Natural killer cell (primary cell): ENCODE measurements at regions not wholly inside any gene's neighbourhood (a gene's known extent, or its start where the extent isn't known, plus 50 kb on each side); places are given as distances from the start of the nearest gene placed in this dataset.

Experiments
- ATAC-seq, 3 donors: fragments of 150-1000 bp in 2 of 3; fragments of 200-7000 bp in 1 of 3; cut with Tn5 transposase; 1 replicate in 1 of 3; 2 replicates in 2 of 3; pipeline ENCODE4 v1.10.0; 2021; ENCODE audit warnings: mild to moderate bottlenecking in 2 of 3, moderate library complexity in 2 of 3
- DNase-seq, 2 donors: peaks; one replicate each; pipeline versions ENCODE4 v3.0.0 to v3.0.0-alpha.2; 2013 to 2021; ENCODE audit warnings: mixed read lengths in 1 of 2
- H3K27ac ChIP-seq: one replicate; pipeline ENCODE4 v1.5.1; 2013; ENCODE audit warnings: mild to moderate bottlenecking, low read length
- H3K27me3 ChIP-seq: one replicate; pipeline ENCODE4 v1.6.1; 2013; ENCODE audit warnings: low read length; ENCODE audit not compliant: control insufficient read depth, insufficient read depth
- H3K36me3 ChIP-seq: one replicate; pipeline ENCODE4 v1.6.1; 2013; ENCODE audit warnings: low read length; ENCODE audit not compliant: control insufficient read depth, insufficient read depth
- H3K4me1 ChIP-seq: one replicate; pipeline ENCODE4 v1.6.1; 2013; ENCODE audit warnings: low read length; ENCODE audit not compliant: control insufficient read depth, insufficient read depth
- H3K4me3 ChIP-seq: one replicate; pipeline ENCODE4 v1.5.1; 2013; ENCODE audit warnings: low read length
- H3K9me3 ChIP-seq: one replicate; pipeline ENCODE4 v1.6.1; 2013; ENCODE audit warnings: low read length; ENCODE audit not compliant: control insufficient read depth, insufficient read depth
- H3K27ac Mint-ChIP-seq, 2 donors: one replicate each; pipeline ENCODE4 v1.8.0; 2022; ENCODE audit warnings: mild to moderate bottlenecking in 2 of 2, mixed read lengths in 2 of 2, moderate library complexity in 1 of 2
- H3K27me3 Mint-ChIP-seq, 2 donors: one replicate each; pipeline ENCODE4 v1.8.0; 2022; ENCODE audit warnings: low read depth in 2 of 2, mixed read lengths in 2 of 2
- H3K36me3 Mint-ChIP-seq: one replicate; pipeline ENCODE4 v1.8.0; 2022; ENCODE audit warnings: mixed read lengths
- H3K4me1 Mint-ChIP-seq, 2 donors: one replicate each; pipeline ENCODE4 v1.8.0; 2022; ENCODE audit warnings: mixed read lengths in 2 of 2
- H3K4me3 Mint-ChIP-seq: one replicate; pipeline ENCODE4 v1.8.0; 2022; ENCODE audit warnings: mild to moderate bottlenecking, moderate library complexity, mixed read lengths
- H3K9me3 Mint-ChIP-seq, 2 donors: one replicate each; pipeline ENCODE4 v1.8.0; 2022; ENCODE audit warnings: mixed read lengths in 2 of 2
- CTCF ChIP-seq: fragments of 200-600 bp; IDR thresholded peaks from one replicate; pipeline ENCODE4 v1.8.0; 2022; ENCODE audit warnings: antibody characterized with exemption
- WGBS: methylation state at CpG from one replicate; pipeline ENCODE4 v1.1.7; 2013; ENCODE audit warnings: missing lambda C conversion rate; ENCODE audit not compliant: insufficient coverage; 5-methylcytosine and 5-hydroxymethylcytosine counted together
- intact Hi-C: fragments of 100-400 bp; cut with micrococcal nuclease; formaldehyde crosslinking; loops from one replicate; pipeline ENCODE4 v1.14.2; 2022

- H3K4me3 ChIP-seq = no peak overlapping the region
- no peak for ATAC-seq
- no peak for TF ChIP-seq CTCF
- peaks cover 3 to 22% of the 10 kb centered on the region in 2 donors for H3K27me3 Mint-ChIP-seq
- no peaks in the 10 kb centered on the region for H3K9me3 Mint-ChIP-seq
- H3K27ac Mint-ChIP-seq = no peak overlapping the region
- intact Hi-C loops = no loop called here
- H3K36me3 ChIP-seq = no peaks in the 10 kb centered on the region
- H3K4me1 ChIP-seq = no peaks in the 10 kb centered on the region
- H3K36me3 Mint-ChIP-seq = no peaks in the 10 kb centered on the region
- H3K27me3 ChIP-seq = no peaks in the 10 kb centered on the region
- no peaks in the 10 kb centered on the region for H3K9me3 ChIP-seq
- no peak overlapping the region for H3K4me3 Mint-ChIP-seq
- no peak overlapping the region for H3K27ac ChIP-seq
- no peak for DNase-seq
- WGBS = 46% methylated on average over 11 of the region's 11 CpGs
- no peaks in the 10 kb centered on the region for H3K4me1 Mint-ChIP-seq
These were observed 83.1 kb upstream of the WNT4 start for GRCh38 chr1:22225858-22226589.

DNA sequence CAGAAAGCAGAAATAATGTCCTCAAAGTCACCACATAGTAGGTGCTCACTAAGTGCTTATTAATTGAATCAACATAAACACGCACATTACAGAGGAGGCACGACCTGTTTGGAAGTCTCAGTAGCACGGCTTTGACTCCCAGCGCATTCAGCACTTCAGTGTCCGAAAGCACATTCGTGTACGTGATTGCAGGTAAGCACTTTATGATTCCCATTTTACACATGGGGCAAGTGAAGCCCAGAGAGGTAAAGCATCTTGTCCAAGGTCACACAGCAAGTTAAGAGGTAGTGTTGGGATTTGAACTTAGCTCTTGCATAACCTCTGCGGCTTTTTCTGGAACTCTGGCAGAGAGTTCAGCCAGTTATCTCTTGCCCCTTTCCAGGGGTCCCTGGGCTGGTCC, 85.2 kb upstream of the WNT4 start:
- Mint-ChIP-seq H3K27me3 (peaks cover 10 to 14% of the 10 kb centered on the region in 2 donors), H3K4me3 (no peak overlapping the region), H3K27ac (no peak overlapping the region), H3K9me3 (peaks cover 0 to 3% of the 10 kb centered on the region in 2 donors), H3K4me1 (no peaks in the 10 kb centered on the region), H3K36me3 (no peaks in the 10 kb centered on the region)
- no peaks in the 10 kb centered on the region for H3K36me3 ChIP-seq
- intact Hi-C loops = no loop called here
- H3K27ac ChIP-seq = no peak overlapping the region
- H3K4me3 ChIP-seq = no peak overlapping the region
- no peaks in the 10 kb centered on the region for H3K4me1 ChIP-seq
- no peaks in the 10 kb centered on the region for H3K9me3 ChIP-seq
- WGBS = 92% methylated on average over 8 of the region's 8 CpGs
- DNase-seq = no peak
- ATAC-seq = no peak
- no peaks in the 10 kb centered on the region for H3K27me3 ChIP-seq
- TF ChIP-seq CTCF = no peak

- ATAC-seq (no peak), DNase-seq (no peak)
- 74% methylated on average over 7 of the region's 7 CpGs for WGBS
- Mint-ChIP-seq H3K27me3 (peaks cover 10 to 14% of the 10 kb centered on the region in 2 donors), H3K4me3 (no peak overlapping the region), H3K4me1 (no peaks in the 10 kb centered on the region), H3K27ac (no peak overlapping the region), H3K9me3 (peaks cover 0 to 3% of the 10 kb centered on the region in 2 donors), H3K36me3 (no peaks in the 10 kb centered on the region)
- no peaks in the 10 kb centered on the region for H3K9me3 ChIP-seq
- H3K27me3 ChIP-seq = no peaks in the 10 kb centered on the region
- no peak for TF ChIP-seq CTCF
- H3K4me1 ChIP-seq = no peaks in the 10 kb centered on the region
- intact Hi-C loops = no loop called here
- no peak overlapping the region for H3K4me3 ChIP-seq
- H3K36me3 ChIP-seq = no peaks in the 10 kb centered on the region
- H3K27ac ChIP-seq = no peak overlapping the region
These were observed 85.6 kb upstream of the WNT4 start for GRCh38 chr1:22228505-22228911.

DNA sequence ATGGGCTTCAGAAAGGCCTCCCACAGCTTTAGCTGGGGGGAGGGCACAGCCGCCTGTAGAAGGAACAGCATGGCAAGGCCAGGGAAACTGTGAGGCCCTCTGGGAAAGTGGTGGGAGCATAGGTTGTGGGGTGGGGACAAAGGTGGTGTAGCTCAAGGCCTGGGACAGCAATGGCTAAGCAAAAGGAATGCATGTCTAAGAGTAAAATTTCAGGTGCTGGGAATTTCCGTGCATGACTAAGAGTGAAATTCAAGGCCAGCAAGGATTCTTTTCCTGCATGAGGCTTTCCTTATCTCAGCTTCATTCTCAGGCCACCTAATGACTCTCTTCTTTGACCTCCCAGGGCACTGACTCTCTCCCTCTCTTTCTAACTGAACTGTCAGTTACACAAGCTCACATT, 86.5 kb upstream of the WNT4 start:
- TF ChIP-seq CTCF = no peak
- H3K9me3 ChIP-seq = no peaks in the 10 kb centered on the region
- no peaks in the 10 kb centered on the region for H3K27me3 ChIP-seq
- ATAC-seq (no peak), DNase-seq (no peak)
- H3K36me3 Mint-ChIP-seq = no peaks in the 10 kb centered on the region
- no peaks in the 10 kb centered on the region for H3K4me1 ChIP-seq
- no peak overlapping the region for H3K27ac Mint-ChIP-seq
- WGBS = 84% methylated on average over 2 of the region's 2 CpGs
- H3K27me3 Mint-ChIP-seq = peaks cover 8 to 18% of the 10 kb centered on the region in 2 donors
- no peak overlapping the region for H3K4me3 ChIP-seq
- intact Hi-C loops = no loop called here
- H3K36me3 ChIP-seq = no peaks in the 10 kb centered on the region
- no peaks in the 10 kb centered on the region for H3K4me1 Mint-ChIP-seq
- no peak overlapping the region for H3K27ac ChIP-seq
- H3K9me3 Mint-ChIP-seq = peaks cover 0 to 3% of the 10 kb centered on the region in 2 donors
- no peak overlapping the region for H3K4me3 Mint-ChIP-seq
